COLO668 (cell line): ENCODE measurements at regions not wholly inside any gene's neighbourhood (a gene's known extent, or its start where the extent isn't known, plus 50 kb on each side); places are given as distances from the start of the nearest gene placed in this dataset.

Source experiments
- DNase-seq: peaks from one replicate; lab custom pipeline; 2025; ENCODE audit not compliant: unreplicated experiment; lab: John Stamatoyannopoulos, UW

- DNase-seq: no peak
Measured at GRCh38 chr15:81987628-81988027, 58.2 kb downstream of the MEX3B start.

- DNase-seq: no peak
Measured at GRCh38 chr15:81983497-81983896, 62.3 kb downstream of the MEX3B start.

DNA sequence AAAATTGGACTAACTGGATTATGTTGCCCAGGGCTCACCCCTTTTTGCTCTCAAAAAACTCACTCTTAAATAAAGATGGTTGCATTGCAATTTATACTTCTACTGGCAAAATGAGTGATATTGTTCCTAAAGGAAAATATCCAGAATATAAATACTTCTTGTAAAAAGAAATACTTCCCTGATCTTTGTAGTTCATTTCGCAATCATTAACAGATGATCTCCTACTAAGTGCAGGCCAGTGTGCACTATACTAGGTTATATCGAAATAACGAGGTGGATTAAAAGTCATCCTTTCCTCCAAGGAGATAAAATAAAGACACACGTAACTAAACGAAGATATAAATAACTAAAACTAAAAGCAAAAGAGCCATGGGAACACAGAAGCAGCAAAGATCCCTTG lies 63.0 kb downstream of the MEX3B start:
- no peak for DNase-seq

GRCh38 chr15:81981908-81982307 lies 63.9 kb downstream of the MEX3B start:
- DNase-seq: no peak

DNA sequence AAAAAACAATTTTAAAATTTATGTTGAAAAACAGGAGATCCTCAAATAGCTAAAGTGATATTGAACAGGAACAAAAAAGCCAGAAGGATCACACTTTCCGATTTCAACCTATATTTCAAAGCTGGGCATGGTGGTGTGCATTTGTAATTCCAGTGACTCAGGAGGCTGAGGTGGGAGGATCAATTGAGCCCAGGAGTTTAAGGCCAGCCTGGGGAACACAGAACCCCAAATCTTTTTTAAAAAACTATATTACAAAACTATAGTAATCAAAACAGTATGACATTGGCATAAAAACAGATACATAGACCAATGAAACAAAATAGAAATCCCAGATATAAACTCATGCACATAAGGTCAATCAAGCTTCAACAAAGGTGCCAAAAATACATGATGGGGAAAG lies 68.4 kb downstream of the MEX3B start:
- DNase-seq: no peak

GRCh38 chr15:81968691-81969090 lies 77.1 kb downstream of the MEX3B start:
- no peak for DNase-seq

GRCh38 chr15:81966631-81967030 lies 79.2 kb downstream of the MEX3B start:
- no peak for DNase-seq

- no peak for DNase-seq
Measured at GRCh38 chr15:81962482-81962881, 83.3 kb downstream of the MEX3B start.

GRCh38 chr15:81959196-81959595 lies 86.6 kb downstream of the MEX3B start:
- no peak for DNase-seq

GRCh38 chr15:81957698-81958097 lies 88.1 kb downstream of the MEX3B start:
- no peak for DNase-seq

DNA sequence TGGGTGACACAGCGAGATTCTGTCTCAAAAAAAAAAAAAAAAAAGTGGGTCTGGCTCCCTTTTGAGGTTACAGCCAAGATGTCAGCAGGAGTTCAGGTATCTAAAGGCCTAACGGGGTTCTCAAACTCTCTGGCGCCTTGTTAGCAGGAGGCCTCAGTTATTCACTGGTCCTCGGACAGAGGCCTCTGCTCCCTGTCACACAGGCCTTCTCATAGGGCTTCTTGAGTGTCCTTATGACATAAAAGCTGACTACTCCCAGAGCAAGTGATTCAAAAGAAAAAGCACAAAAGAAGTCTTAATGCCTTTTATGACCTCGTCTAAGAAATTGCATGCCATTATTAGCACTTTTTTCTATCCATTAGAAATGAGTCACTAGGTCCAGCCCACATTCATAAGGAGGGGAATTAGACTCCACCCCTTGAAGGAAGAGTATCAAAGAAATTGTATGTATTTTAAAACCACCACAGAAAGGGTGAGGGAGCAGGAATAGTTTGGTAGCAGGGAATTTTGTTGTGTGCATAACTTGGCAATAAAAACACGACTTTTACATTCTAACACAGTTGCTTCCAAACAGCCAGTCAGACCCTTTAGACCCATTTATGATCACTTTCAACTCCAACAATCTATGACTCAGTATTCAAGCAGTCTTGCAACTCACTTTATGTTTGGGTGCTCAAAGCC lies 90.3 kb downstream of the MEX3B start:
- DNase-seq: no peak

DNA sequence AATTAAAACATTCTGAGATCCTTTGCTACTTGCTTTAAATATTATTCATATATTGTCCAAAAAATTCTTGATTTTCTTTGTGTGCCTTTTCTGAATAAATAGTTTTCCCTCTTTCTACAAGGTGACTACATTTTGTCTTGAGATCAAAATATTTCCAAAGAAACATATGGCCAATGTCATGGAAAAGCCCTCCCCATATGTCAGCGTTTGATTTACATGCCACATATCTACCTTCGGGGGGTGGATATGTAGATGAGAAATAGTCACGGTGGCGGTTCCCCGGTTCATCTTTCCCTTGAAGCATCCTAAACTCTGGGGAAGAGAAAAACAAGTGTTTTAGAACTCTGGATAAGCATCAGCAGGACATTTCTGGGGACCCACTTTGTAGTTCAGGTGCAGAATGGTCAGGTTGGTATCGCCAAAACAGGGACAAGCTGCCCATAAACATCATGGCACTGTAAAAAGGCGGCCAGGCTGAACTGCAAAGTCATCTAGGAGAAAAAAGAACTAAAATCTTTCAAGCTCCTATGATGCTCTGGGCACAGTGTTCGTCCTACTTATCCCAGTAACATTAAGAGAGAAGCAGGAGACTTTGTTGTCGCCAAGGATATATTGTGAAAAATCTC lies 91.5 kb downstream of the MEX3B start:
- DNase-seq: no peak

DNA sequence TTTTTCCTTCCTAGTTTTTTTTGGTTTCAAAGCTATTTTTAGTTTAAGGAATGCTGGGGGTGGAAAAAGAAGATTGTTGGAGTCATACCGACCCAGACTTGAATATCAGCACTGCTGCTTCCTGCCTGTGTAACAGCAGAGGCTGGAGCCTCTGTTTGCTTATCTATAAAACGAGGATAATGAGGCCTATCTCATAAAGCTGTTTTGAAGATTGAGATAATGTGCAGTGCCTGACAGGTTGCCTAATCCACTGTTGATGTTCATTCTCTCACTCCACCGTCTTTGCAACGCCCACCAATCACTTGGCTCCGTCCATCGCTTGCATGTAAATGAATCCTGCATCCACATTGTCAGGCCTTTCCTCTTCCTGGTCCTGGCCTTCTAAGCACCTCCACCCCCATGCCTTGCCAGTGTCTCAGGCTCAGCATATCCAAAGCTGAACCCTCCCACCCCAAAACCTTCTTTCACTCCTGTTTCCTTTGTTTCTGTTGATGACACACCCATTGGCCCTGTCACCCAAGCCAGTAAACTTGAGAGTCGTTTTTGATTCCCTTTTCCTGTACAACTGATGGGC lies 94.9 kb downstream of the MEX3B start:
- DNase-seq: peak; percentile 45

- no peak for DNase-seq
Measured at GRCh38 chr15:81948751-81949150, 97.1 kb downstream of the MEX3B start.

DNA sequence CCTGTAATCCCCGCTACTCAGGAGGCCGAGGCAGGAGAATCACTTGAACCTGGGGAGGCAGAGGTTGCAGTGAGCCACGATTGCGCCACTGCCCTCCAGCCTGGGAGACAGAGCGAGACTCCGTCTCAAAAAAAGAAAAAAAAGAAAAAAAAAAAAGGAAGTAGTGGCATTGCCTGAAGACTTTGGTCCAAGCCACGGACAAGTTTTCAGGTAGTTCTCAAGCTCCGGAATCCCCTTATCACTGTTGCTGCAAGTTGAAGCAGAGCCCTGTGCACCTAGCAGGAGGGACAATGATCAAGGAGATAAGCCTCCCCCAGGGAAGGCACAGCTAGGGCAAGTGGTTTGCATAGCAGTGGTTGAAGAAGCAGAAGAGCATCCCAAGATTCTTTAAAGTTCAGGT lies 97.6 kb downstream of the MEX3B start:
- no peak for DNase-seq

DNA sequence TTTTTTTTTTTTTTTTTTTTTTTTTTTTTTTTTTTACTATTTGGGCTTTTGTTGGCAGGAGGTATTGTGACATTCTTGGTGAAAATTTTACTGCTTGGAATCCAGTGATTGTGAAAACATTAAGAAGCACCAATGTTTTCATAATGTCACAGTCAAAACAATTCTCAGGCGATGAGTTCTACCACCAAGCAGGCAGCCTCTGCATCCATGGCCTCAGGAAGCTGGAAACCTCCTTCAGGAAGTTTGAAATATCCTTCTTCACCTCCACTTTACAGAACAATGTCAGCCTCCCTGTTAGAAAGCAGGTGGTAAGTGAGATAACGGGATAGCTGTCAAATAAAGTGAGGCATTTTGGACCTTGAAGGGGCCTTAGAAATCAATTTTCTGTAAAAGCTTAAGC lies 98.3 kb downstream of the MEX3B start:
- DNase-seq: no peak

DNA sequence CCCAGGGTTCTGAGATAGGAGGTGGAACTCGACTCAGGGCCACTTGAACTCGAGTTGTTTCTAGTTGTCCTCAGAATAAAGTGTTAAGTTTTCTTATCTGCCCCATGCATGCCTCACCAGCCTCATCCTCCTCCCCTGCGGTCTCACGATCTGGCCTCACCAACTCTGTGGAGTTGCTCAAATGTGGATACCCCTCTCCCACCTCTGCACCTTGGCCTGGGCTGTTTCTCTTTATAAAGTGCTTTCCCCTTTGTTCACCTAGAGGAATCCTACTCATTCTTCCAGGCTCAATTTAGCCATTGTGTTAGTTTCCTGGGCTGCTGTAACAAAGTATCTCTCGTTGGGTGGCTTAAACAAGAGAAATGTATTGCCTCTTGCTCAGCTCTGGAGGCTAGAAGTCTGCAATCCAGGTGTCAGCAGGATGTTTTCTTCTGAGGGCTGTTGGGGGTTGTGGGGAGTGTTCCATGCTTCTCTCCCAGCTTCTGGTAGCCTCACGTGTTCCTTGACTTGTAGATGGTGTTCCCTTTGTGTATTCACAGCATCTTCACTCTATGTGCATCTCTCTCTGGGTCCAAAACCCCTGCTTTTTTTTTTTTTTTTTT lies 100.7 kb downstream of the MEX3B start:
- DNase-seq: no peak

DNA sequence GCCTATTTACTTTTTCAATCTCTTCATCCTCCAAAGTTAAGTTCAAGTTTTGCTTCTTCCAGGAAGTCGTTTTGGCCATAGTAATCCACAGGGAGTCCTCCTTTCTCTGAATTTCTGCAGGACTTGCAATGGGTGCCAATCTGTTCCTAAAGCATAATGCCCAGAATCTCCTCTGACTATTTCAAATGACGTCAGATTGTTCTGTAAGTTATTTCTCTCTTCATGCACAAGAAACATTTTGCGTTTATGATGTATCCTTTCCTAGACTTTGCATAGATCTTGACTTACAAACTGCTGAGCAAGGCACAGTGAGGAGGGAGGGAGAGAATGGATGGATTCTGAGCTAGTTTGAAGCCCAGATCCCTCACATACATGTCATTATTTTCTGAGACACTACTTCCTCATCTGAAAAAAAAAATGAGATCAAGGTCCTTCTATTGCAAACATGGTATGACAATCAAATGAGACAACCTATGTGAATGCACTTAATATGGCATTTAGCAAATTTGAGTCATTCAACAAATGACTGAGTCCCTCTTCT lies 103.1 kb downstream of the MEX3B start:
- no peak for DNase-seq

DNA sequence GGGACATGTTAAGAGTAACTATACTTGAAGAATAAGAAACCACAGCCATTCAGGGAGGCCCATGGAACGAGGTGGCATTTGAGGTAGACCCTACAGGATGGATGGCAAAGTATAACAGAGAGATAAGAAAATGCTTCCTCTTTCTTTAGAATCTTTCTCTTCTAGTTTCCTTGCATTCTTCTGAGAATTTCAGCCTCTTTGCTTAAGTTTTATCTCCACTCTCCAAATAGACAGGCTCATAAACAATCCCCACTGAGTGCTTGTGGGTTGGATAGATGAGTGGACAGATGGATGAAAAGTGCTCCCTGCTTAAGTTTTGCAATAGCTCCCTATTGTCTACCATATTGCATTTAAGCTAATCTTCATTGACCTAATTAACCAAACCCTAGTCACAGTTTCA lies 103.7 kb downstream of the MEX3B start:
- DNase-seq: no peak

GRCh38 chr15:81941479-81941878 lies 104.3 kb downstream of the MEX3B start:
- DNase-seq: peak; percentile 30

GRCh38 chr15:81940467-81941451 lies 105.1 kb downstream of the MEX3B start:
- no peak for DNase-seq
